ENCODE measurements at regions not wholly inside any gene's neighbourhood (a gene's known extent, or its start where the extent isn't known, plus 50 kb on each side); places are given as distances from the start of the nearest gene placed in this dataset.

- no peaks in the 10 kb centered on the region for H3F3A ChIP-seq (replicated peaks; ENCODE audit: insufficient read depth)
- H4K20me1 ChIP-seq (ENCODE audit: insufficient read depth): no peaks in the 10 kb centered on the region
- H3K9me2 ChIP-seq: no peaks in the 10 kb centered on the region
- H3K79me2 ChIP-seq (ENCODE audit: insufficient read depth): no peaks in the 10 kb centered on the region
- H3K4me3 ChIP-seq (ENCODE audit: low read depth in 2 of 2, low read length in 1 of 2): no peak overlapping the region
- H3K36me3 ChIP-seq (replicated peaks in 1 of 2; ENCODE audit: control insufficient read depth in 1 of 2, insufficient read depth in 2 of 2, low read length in 1 of 2): no peaks in the 10 kb centered on the region
- H3K4me1 ChIP-seq (ENCODE audit: control insufficient read depth in 1 of 2, insufficient read depth in 2 of 2, low read depth in 1 of 2, low read length in 1 of 2): peaks cover 3 to 16% of the 10 kb centered on the region in 2 experiments; a peak in 2 of 4 replicates
- H3K27ac ChIP-seq (ENCODE audit: low read depth in 2 of 2, low read length in 1 of 2): no peak overlapping the region
- ChIA-PET POLR2A (no interaction called here), CTCF (interaction anchor here (0.9 kb wide), 1 partner anchor 61 kb away, joined by 3 read pairs; no protein-coding TSS in a partner anchor)
- no peak for TF ChIP-seq MAX (IDR thresholded peaks at IDR 0.05; ENCODE audit: low read depth)
- no peak for TF ChIP-seq GATA2 (CRISPR knock-in tag; IDR thresholded peaks at IDR 0.05)
- TF ChIP-seq RXRA (IDR thresholded peaks at IDR 0.05; ENCODE audit: borderline replicate concordance, low read depth): no peak
- TF ChIP-seq NFIC (IDR thresholded peaks at IDR 0.05; ENCODE audit: borderline replicate concordance): no peak
- no peaks in the 10 kb centered on the region for H3K27me3 ChIP-seq (ENCODE audit: insufficient read depth)
- no peak for DNase-seq
- H3K9me3 ChIP-seq: no peaks in the 10 kb centered on the region
- H2AFZ ChIP-seq (ENCODE audit: low read depth): no peak overlapping the region
- H3K9ac ChIP-seq: no peak overlapping the region
- H3K4me2 ChIP-seq: no peak overlapping the region
- 33% methylated on average over 4 of the region's 4 CpGs for WGBS (ENCODE audit: low lambda C conversion rate)
Observed at GRCh38 chr13:97851269-97851668, 102.2 kb upstream of the IPO5 start.

- TF ChIP-seq REST (IDR thresholded peaks at IDR 0.05; ENCODE audit: low read depth, low read length) (no peak), RFX5 (IDR thresholded peaks at IDR 0.05; ENCODE audit: low read length) (no peak), USF1 (IDR thresholded peaks at IDR 0.05; ENCODE audit: borderline replicate concordance, low read depth) (no peak), MXI1 (IDR thresholded peaks at IDR 0.05; ENCODE audit: low read depth, low read length) (no peak), MEF2A (IDR thresholded peaks at IDR 0.05; ENCODE audit: borderline replicate concordance, low read depth) (no peak)
- 74% methylated on average over 5 of the region's 5 CpGs for WGBS (ENCODE audit: low lambda C conversion rate)
Observed at GRCh38 chr13:97852181-97852874, 101.1 kb upstream of the IPO5 start.

More at GRCh38 chr13:97852181-97852874, 101.1 kb upstream of the IPO5 start:
- H3K9ac ChIP-seq: no peak overlapping the region
- no peaks in the 10 kb centered on the region for H3F3A ChIP-seq (replicated peaks; ENCODE audit: insufficient read depth)
- no peaks in the 10 kb centered on the region for H3K36me3 ChIP-seq (replicated peaks in 1 of 2; ENCODE audit: control insufficient read depth in 1 of 2, insufficient read depth in 2 of 2, low read length in 1 of 2)
- no peaks in the 10 kb centered on the region for H4K20me1 ChIP-seq (ENCODE audit: insufficient read depth)
- H3K79me2 ChIP-seq (ENCODE audit: insufficient read depth): no peaks in the 10 kb centered on the region
- no peak overlapping the region for H2AFZ ChIP-seq (ENCODE audit: low read depth)
- POLR2A ChIA-PET: no interaction called here
- no peak overlapping the region for H3K27ac ChIP-seq (ENCODE audit: low read depth in 2 of 2, low read length in 1 of 2)
- H3K27me3 ChIP-seq (ENCODE audit: insufficient read depth): no peaks in the 10 kb centered on the region
- CTCF ChIA-PET: interaction anchor here (0.6 kb wide), 1 partner anchor 11 kb away, joined by 3 read pairs; no protein-coding TSS in a partner anchor
- H3K9me3 ChIP-seq: no peaks in the 10 kb centered on the region
- H3K4me3 ChIP-seq (ENCODE audit: low read depth in 2 of 2, low read length in 1 of 2): no peak overlapping the region
- H3K4me2 ChIP-seq: no peak overlapping the region
- no peaks in the 10 kb centered on the region for H3K9me2 ChIP-seq
- no peak for DNase-seq
- H3K4me1 ChIP-seq (ENCODE audit: control insufficient read depth in 1 of 2, insufficient read depth in 2 of 2, low read depth in 1 of 2, low read length in 1 of 2): peaks cover 3 to 17% of the 10 kb centered on the region in 2 experiments; a peak in 2 of 4 replicates
